GM20431 (cell line): ENCODE measurements at regions not wholly inside any gene's neighbourhood (a gene's known extent, or its start where the extent isn't known, plus 50 kb on each side); places are given as distances from the start of the nearest gene placed in this dataset.

ENCODE experiments used
- in situ Hi-C: fragments of 300-500 bp; cut with MseI, MboI; formaldehyde crosslinking; loops from one replicate; pipeline ENCODE4 v1.15.0; 2020; ENCODE audit warnings: low sequenced_read_pairs; ENCODE audit not compliant: unreplicated experiment

- in situ Hi-C loops, result no loop called here
Measured at GRCh38 chr11:70618431-70619101, 220.2 kb downstream of the CTTN start.

DNA sequence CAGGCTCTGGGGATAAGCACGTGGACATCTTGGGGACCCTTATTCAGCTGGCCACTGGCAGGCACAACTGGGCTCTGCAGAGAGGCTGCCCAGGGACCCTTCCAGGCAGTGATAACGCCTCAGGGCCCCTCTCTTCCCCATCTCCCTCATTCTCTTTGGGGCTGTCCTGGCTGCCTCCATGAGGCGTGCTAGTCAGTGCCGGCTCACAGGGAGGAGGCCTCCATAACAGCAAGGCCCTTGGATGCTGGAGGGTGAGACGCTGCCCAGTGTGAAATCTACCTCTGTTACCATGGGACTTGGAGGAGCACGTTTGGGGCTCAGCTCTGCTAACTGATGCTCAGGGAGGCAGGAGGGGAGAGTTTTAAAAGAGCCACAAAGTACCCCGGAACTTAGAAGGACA, 221.3 kb downstream of the CTTN start:
- in situ Hi-C loops, result no loop called here

- in situ Hi-C loops, result no loop called here
Measured at GRCh38 chr11:70620510-70621184, 222.3 kb downstream of the CTTN start.

GRCh38 chr11:70621241-70621640, 222.9 kb downstream of the CTTN start:
- in situ Hi-C loops, result no loop called here

GRCh38 chr11:70622091-70622490, 223.8 kb downstream of the CTTN start:
- in situ Hi-C loops, result no loop called here

GRCh38 chr11:70623906-70624597, 225.7 kb downstream of the CTTN start:
- in situ Hi-C loops, result no loop called here

DNA sequence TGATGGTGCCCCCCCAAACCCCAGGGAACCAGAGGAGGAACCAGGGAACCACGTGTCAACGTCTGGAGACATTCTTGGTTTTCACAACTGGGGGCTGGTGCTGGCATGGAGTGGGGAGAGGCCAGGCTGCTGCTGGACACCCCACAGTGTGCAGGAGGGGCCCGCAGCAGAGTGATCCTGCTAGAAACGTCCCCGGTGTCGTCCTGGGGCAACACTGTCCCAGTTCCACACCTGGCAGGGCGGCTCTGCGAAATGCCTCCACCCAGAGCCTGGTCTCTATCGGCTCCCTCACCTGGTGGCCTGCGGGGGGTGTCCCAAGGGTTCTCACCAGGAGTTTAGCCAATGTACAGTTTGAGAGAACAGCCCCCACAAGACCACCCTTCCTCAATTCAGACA, 226.3 kb downstream of the CTTN start:
- in situ Hi-C loops, result no loop called here

GRCh38 chr11:70625051-70625450, 226.7 kb downstream of the CTTN start:
- in situ Hi-C loops, result no loop called here

DNA sequence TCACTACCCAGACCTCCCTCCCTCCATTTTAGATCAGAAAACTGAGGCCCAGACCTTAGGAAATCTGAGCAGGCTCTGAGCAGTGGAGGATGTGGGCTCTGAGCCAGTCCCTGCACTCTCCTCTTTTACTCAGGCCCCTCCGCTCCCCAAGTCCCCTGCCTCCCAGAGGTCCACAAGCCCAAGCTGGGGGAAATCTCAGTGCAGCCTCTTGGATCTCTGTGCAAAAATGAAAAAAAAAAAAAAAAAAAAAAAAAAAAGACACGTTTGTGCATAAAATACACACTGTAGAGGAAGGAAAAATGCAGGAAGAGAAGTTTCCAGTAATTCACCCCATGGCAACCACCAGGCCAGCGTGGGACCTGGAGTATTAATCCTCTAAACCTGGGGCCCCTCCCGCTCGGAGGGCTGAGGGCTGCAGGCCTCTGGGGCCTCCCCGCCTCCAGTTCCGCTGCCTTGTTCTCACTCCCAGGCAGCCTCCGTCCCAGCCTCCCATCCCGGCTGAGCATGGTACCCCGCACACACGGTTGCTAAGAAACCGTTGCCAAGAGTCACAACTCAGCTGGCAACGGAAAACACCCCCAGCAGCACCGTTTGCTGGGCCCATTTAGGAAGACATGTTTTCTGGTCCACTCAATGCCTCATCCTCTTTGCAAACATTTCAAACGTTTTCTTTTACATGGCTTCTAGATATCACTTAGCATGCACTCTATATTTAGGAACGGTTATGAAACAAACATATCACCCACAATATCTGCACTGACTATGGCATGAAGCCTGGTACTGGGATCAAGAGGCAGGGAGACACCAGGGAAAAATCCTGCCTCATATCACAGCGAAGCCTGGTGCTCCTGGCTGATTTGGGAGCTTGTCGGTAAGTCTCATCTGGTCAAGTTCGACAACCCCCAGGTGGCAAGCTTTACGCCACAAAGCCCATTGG, 227.5 kb downstream of the CTTN start:
- in situ Hi-C loops, result no loop called here

GRCh38 chr11:70627219-70627618, 228.9 kb downstream of the CTTN start:
- in situ Hi-C loops, result no loop called here

GRCh38 chr11:70628176-70628854, 230.0 kb downstream of the CTTN start:
- in situ Hi-C loops, result no loop called here

- in situ Hi-C loops, result no loop called here
Measured at GRCh38 chr11:70628855-70629844, 230.8 kb downstream of the CTTN start.

DNA sequence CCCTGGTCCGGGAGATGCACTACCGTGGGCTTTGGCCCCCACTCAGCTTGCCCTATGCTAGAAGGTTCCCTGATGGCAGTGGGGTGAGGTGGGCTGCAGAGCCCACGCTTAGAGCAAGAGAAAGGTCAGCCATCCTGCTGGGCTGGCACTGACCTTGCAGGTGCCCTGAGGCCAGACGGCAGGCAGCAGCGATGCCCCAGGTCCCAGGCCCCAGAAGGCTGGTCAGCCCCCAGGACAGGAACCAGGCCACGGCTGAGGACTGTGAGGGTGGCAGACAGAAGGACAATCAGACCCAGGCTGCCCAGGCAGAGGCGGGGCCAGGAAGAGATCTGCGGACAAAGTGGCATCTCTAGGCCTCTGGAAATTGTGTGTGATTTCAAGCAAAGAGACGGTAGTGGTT, 231.7 kb downstream of the CTTN start:
- in situ Hi-C loops, result no loop called here

DNA sequence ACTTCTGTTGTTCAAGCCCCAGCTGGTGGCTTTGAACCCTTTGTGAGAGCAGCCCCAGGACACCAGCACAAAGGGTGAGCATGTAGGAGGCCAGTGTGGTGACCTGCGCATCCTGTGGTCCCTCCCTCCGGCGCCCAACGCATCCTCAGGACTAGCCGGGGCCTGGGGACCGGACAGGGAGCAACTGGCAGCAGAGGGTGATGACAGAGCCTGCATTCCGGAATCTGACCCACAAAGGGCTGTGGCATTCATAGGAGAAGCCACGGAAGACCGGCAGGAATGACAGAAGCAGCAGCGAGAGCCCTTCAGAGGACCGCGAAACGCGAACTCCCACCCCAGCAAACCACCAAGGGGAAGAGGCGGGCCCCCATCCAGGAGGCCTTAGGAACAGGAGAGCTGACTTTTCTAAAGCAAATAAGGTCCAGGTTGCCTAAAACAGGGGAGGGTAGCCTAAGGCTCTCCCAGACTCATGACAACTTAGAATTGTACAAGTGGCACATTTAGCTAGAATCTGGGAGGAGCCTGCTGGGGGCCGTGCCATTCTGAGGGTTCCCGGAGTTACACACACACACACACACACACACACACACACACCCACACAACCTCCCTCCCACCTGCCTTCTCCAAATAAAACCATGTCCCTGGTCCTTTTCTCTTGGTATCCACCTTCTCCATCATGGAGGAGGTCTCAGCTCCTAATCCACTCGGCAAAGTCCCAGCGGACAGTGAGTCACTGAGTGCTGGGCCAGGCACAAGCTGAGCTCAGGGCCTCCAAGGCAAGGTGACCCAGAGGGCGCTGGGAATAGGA, 232.7 kb downstream of the CTTN start:
- in situ Hi-C loops, result no loop called here

- in situ Hi-C loops, result no loop called here
Measured at GRCh38 chr11:70631624-70632047, 233.3 kb downstream of the CTTN start.

DNA sequence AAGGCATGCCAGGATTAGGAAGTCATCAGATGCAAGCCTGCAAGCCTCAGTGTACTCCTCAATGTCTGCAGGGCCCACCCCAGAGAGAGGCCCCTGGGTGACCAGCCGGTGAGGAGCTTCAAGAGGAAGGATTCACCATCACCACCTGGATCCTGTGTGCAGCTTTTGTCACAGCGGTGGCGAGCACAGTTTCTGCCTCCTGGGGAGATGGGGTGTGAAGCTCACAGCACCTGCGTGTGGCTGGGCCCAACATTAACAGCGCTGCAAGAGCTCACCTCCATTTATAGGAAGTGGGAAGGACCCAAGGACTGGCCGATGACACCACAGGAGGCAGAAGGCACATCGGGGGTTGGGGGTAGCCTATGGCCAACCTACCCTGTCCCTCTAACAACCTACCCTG, 235.3 kb downstream of the CTTN start:
- in situ Hi-C loops, result no loop called here

DNA sequence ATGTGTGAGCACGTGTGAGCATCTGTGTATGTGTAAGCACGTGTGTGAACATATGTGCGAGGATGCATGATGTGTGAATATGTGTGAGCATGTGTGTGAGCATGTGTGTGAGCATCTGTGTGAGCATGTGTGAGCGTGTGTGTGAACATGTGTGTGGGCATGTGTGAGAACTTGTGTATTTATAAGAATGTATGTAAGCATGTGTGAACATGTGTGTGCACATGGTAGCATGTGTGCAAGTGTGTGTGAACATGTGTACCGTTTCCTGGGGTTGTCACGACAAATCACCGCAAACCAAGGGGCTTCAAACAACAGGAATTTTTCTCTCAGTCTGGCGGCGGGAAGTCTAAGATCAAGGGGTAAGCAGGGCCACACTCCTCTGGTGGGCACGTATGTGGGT, 238.3 kb downstream of the CTTN start:
- in situ Hi-C loops, result no loop called here
